Right hindlimb (tissue), 1 donor: ENCODE measurements at regions not wholly inside any gene's neighbourhood (a gene's known extent, or its start where the extent isn't known, plus 50 kb on each side); places are given as distances from the start of the nearest gene placed in this dataset.

Source experiments
- DNase-seq: peaks from one replicate; pipeline ENCODE4 v3.0.0-alpha.2; 2018

GRCh38 chr7:96638669-96639068, 71.0 kb downstream of the SEM1 start:
- no peak for DNase-seq

- DNase-seq, result no peak
Measured at GRCh38 chr7:96637522-96637921, 72.1 kb downstream of the SEM1 start.

GRCh38 chr7:96636979-96637378, 72.7 kb downstream of the SEM1 start:
- DNase-seq, result no peak

- DNase-seq, result no peak
Measured at GRCh38 chr7:96636342-96636860, 73.2 kb downstream of the SEM1 start.

GRCh38 chr7:96629884-96630283, 79.8 kb downstream of the SEM1 start:
- DNase-seq, result no peak

- DNase-seq, result no peak
Measured at GRCh38 chr7:96624954-96625353, 84.7 kb downstream of the SEM1 start.

GRCh38 chr7:96621932-96622331, 87.7 kb downstream of the SEM1 start:
- no peak for DNase-seq

GRCh38 chr7:96614154-96614867, 95.3 kb downstream of the SEM1 start:
- DNase-seq, result no peak

- DNase-seq, result no peak
Measured at GRCh38 chr7:96612034-96612433, 97.6 kb downstream of the SEM1 start.

- no peak for DNase-seq
Measured at GRCh38 chr7:96605045-96605716, 104.5 kb downstream of the SEM1 start.

GRCh38 chr7:96599288-96599936, 110.2 kb downstream of the SEM1 start:
- DNase-seq, result no peak

GRCh38 chr7:96598421-96598820, 111.2 kb downstream of the SEM1 start:
- DNase-seq, result no peak

GRCh38 chr7:96596120-96596826, 113.4 kb downstream of the SEM1 start:
- no peak for DNase-seq

GRCh38 chr7:96591900-96592676, 117.6 kb downstream of the SEM1 start:
- DNase-seq, result no peak

- no peak for DNase-seq
Measured at GRCh38 chr7:96591159-96591899, 118.3 kb downstream of the SEM1 start.

GRCh38 chr7:96589038-96589437, 120.6 kb downstream of the SEM1 start:
- DNase-seq, result no peak

GRCh38 chr7:96579119-96579518, 130.5 kb downstream of the SEM1 start:
- no peak for DNase-seq

- DNase-seq, result no peak
Measured at GRCh38 chr7:96578606-96579005, 131.0 kb downstream of the SEM1 start.

GRCh38 chr7:96563409-96563808, 146.2 kb downstream of the SEM1 start:
- no peak for DNase-seq

- no peak for DNase-seq
Measured at GRCh38 chr7:96562966-96563365, 146.7 kb downstream of the SEM1 start.

GRCh38 chr7:96562458-96562857, 147.2 kb downstream of the SEM1 start:
- DNase-seq, result no peak

- no peak for DNase-seq
Measured at GRCh38 chr7:96561892-96562291, 147.8 kb downstream of the SEM1 start.
